ENCODE measurements at regions not wholly inside any gene's neighbourhood (a gene's known extent, or its start where the extent isn't known, plus 50 kb on each side); places are given as distances from the start of the nearest gene placed in this dataset.

DNA sequence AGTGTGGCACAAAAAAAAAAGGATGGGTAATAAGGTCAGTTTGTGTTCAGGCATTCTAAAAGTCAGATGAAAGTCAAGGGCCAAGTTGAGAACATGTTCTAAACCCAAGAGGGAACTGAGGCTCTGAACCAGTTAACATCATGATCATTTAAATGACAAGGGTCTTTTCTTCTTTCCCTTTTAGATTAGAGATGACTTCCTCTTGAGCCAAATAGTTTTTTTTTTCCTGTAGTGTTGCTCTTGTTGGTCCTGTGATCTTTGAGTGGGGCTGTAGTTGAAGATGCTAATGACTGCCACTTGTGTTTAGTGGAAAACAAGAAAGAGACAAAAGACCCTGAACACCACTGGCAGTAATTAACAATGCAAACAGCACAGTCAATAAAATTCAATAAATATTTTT, 482.7 kb upstream of the SYT4 start:
- TF ChIP-seq, protein P1, sequence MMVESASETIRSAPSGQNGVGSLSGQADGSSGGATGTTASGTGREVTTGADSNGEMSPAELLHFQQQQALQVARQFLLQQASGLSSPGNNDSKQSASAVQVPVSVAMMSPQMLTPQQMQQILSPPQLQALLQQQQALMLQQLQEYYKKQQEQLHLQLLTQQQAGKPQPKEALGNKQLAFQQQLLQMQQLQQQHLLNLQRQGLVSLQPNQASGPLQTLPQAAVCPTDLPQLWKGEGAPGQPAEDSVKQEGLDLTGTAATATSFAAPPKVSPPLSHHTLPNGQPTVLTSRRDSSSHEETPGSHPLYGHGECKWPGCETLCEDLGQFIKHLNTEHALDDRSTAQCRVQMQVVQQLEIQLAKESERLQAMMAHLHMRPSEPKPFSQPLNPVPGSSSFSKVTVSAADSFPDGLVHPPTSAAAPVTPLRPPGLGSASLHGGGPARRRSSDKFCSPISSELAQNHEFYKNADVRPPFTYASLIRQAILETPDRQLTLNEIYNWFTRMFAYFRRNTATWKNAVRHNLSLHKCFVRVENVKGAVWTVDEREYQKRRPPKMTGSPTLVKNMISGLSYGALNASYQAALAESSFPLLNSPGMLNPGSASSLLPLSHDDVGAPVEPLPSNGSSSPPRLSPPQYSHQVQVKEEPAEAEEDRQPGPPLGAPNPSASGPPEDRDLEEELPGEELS (CRISPR knock-in tag; IDR thresholded peaks at IDR 0.05): peak; percentile 38; the same call in 1 of the 2 replicates
- TF ChIP-seq, protein P2, sequence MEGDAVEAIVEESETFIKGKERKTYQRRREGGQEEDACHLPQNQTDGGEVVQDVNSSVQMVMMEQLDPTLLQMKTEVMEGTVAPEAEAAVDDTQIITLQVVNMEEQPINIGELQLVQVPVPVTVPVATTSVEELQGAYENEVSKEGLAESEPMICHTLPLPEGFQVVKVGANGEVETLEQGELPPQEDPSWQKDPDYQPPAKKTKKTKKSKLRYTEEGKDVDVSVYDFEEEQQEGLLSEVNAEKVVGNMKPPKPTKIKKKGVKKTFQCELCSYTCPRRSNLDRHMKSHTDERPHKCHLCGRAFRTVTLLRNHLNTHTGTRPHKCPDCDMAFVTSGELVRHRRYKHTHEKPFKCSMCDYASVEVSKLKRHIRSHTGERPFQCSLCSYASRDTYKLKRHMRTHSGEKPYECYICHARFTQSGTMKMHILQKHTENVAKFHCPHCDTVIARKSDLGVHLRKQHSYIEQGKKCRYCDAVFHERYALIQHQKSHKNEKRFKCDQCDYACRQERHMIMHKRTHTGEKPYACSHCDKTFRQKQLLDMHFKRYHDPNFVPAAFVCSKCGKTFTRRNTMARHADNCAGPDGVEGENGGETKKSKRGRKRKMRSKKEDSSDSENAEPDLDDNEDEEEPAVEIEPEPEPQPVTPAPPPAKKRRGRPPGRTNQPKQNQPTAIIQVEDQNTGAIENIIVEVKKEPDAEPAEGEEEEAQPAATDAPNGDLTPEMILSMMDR (IDR thresholded peaks at IDR 0.05): no peak
- TF ChIP-seq, protein P3, sequence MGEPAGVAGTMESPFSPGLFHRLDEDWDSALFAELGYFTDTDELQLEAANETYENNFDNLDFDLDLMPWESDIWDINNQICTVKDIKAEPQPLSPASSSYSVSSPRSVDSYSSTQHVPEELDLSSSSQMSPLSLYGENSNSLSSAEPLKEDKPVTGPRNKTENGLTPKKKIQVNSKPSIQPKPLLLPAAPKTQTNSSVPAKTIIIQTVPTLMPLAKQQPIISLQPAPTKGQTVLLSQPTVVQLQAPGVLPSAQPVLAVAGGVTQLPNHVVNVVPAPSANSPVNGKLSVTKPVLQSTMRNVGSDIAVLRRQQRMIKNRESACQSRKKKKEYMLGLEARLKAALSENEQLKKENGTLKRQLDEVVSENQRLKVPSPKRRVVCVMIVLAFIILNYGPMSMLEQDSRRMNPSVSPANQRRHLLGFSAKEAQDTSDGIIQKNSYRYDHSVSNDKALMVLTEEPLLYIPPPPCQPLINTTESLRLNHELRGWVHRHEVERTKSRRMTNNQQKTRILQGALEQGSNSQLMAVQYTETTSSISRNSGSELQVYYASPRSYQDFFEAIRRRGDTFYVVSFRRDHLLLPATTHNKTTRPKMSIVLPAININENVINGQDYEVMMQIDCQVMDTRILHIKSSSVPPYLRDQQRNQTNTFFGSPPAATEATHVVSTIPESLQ (CRISPR knock-in tag; IDR thresholded peaks at IDR 0.05): no peak
- TF ChIP-seq FOXP1 (CRISPR knock-in tag; IDR thresholded peaks at IDR 0.05; ENCODE audit: borderline replicate concordance): no peak
- TF ChIP-seq, protein P4, sequence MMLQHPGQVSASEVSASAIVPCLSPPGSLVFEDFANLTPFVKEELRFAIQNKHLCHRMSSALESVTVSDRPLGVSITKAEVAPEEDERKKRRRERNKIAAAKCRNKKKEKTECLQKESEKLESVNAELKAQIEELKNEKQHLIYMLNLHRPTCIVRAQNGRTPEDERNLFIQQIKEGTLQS (CRISPR knock-in tag; conservative IDR thresholded peaks at IDR 0.05): no peak
- TF ChIP-seq, protein P5, sequence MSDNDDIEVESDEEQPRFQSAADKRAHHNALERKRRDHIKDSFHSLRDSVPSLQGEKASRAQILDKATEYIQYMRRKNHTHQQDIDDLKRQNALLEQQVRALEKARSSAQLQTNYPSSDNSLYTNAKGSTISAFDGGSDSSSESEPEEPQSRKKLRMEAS (CRISPR knock-in tag; IDR thresholded peaks at IDR 0.05): no peak
- no peak for TF ChIP-seq SOX15 (CRISPR knock-in tag; IDR thresholded peaks at IDR 0.05)
- no peak for TF ChIP-seq ESRRA (CRISPR knock-in tag; IDR thresholded peaks at IDR 0.05; ENCODE audit: borderline replicate concordance)
- no peak for TF ChIP-seq RELA (CRISPR knock-in tag; IDR thresholded peaks at IDR 0.05; ENCODE audit: borderline replicate concordance)
- TF ChIP-seq, protein P6, sequence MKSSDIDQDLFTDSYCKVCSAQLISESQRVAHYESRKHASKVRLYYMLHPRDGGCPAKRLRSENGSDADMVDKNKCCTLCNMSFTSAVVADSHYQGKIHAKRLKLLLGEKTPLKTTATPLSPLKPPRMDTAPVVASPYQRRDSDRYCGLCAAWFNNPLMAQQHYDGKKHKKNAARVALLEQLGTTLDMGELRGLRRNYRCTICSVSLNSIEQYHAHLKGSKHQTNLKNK (CRISPR knock-in tag; IDR thresholded peaks at IDR 0.05): no peak
- TF ChIP-seq MXD4 (CRISPR knock-in tag; IDR thresholded peaks at IDR 0.05; ENCODE audit: borderline replicate concordance): no peak
- TF ChIP-seq, protein P7, sequence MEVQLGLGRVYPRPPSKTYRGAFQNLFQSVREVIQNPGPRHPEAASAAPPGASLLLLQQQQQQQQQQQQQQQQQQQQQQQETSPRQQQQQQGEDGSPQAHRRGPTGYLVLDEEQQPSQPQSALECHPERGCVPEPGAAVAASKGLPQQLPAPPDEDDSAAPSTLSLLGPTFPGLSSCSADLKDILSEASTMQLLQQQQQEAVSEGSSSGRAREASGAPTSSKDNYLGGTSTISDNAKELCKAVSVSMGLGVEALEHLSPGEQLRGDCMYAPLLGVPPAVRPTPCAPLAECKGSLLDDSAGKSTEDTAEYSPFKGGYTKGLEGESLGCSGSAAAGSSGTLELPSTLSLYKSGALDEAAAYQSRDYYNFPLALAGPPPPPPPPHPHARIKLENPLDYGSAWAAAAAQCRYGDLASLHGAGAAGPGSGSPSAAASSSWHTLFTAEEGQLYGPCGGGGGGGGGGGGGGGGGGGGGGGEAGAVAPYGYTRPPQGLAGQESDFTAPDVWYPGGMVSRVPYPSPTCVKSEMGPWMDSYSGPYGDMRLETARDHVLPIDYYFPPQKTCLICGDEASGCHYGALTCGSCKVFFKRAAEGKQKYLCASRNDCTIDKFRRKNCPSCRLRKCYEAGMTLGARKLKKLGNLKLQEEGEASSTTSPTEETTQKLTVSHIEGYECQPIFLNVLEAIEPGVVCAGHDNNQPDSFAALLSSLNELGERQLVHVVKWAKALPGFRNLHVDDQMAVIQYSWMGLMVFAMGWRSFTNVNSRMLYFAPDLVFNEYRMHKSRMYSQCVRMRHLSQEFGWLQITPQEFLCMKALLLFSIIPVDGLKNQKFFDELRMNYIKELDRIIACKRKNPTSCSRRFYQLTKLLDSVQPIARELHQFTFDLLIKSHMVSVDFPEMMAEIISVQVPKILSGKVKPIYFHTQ (CRISPR knock-in tag; IDR thresholded peaks at IDR 0.05): no peak
- no peak for TF ChIP-seq MYBL2 (CRISPR knock-in tag; IDR thresholded peaks at IDR 0.05)
